Liver (tissue), 8 donors: ENCODE measurements at regions not wholly inside any gene's neighbourhood (a gene's known extent, or its start where the extent isn't known, plus 50 kb on each side); places are given as distances from the start of the nearest gene placed in this dataset.

Source experiments
- DNase-seq: peaks from one replicate; pipeline ENCODE4 v3.0.0-alpha.2; 2017; ENCODE audit warnings: low spot score
- H3K27ac ChIP-seq, 2 donors: one replicate each; pipeline ENCODE4 v1.7.0; 2013; ENCODE audit warnings: inconsistent platforms in 2 of 2, low read length in 2 of 2, control low read depth in 1 of 2, low read depth in 1 of 2, mild to moderate bottlenecking in 1 of 2
- H3K27me3 ChIP-seq, 4 donors: one replicate each; pipeline versions ENCODE4 v1.6.1 to v1.7.0; 2013; ENCODE audit warnings: low read length in 3 of 4, inconsistent platforms in 1 of 4, mild to moderate bottlenecking in 1 of 4, moderate library complexity in 1 of 4; ENCODE audit not compliant: control insufficient read depth in 4 of 4, insufficient read depth in 4 of 4
- H3K36me3 ChIP-seq, 4 donors: one replicate each; pipeline versions ENCODE4 v1.6.1 to v1.7.0; 2013; ENCODE audit warnings: low read length in 3 of 4, mild to moderate bottlenecking in 3 of 4, low read depth in 1 of 4, moderate library complexity in 1 of 4; ENCODE audit not compliant: control insufficient read depth in 4 of 4, insufficient read depth in 3 of 4
- H3K4me1 ChIP-seq, 4 donors: one replicate each; pipeline versions ENCODE4 v1.6.1 to v1.7.0; 2013; ENCODE audit warnings: low read length in 3 of 4, mild to moderate bottlenecking in 3 of 4, moderate library complexity in 1 of 4; ENCODE audit not compliant: control insufficient read depth in 4 of 4, insufficient read depth in 4 of 4
- H3K4me3 ChIP-seq, 3 donors: one replicate each; pipeline versions ENCODE4 v1.6.1 to v1.7.0; 2013; ENCODE audit warnings: low read length in 3 of 3, control low read depth in 1 of 3, low read depth in 1 of 3, mild to moderate bottlenecking in 1 of 3
- H3K9ac ChIP-seq, 2 donors: one replicate each; pipeline ENCODE4 v1.7.0; 2013; ENCODE audit warnings: low read length in 2 of 2, mild to moderate bottlenecking in 2 of 2, moderate library complexity in 2 of 2, control low read depth in 1 of 2, low read depth in 1 of 2
- H3K9me3 ChIP-seq, 4 donors: one replicate each; pipeline versions ENCODE4 v1.6.1 to v1.7.0; 2013; ENCODE audit warnings: low read length in 3 of 4; ENCODE audit not compliant: control insufficient read depth in 4 of 4
- ATF3 ChIP-seq: IDR thresholded peaks from 2 replicates; pipeline ENCODE4 v1.6.1; 2016; ENCODE audit warnings: antibody characterized with exemption
- EGR1 ChIP-seq, 2 donors: IDR thresholded peaks; 2 replicates each; pipeline ENCODE4 v1.6.1; 2016 to 2018; ENCODE audit warnings: antibody characterized with exemption in 2 of 2, low read depth in 2 of 2
- FOXA1 ChIP-seq: IDR thresholded peaks from 2 replicates; pipeline ENCODE4 v1.6.1; 2016; ENCODE audit warnings: antibody characterized with exemption
- FOXA2 ChIP-seq: IDR thresholded peaks from 2 replicates; pipeline ENCODE4 v1.6.1; 2016; ENCODE audit warnings: antibody characterized with exemption
- GABPA ChIP-seq, 2 donors: IDR thresholded peaks in 1 of 2; conservative IDR thresholded peaks in 1 of 2; 2 replicates each; pipeline ENCODE4 v1.6.1; 2016; ENCODE audit warnings: antibody characterized with exemption in 2 of 2, mild to moderate bottlenecking in 1 of 2, moderate library complexity in 1 of 2
- HNF4A ChIP-seq, 2 donors: conservative IDR thresholded peaks; 2 replicates each; pipeline ENCODE4 v1.6.1; 2016; ENCODE audit warnings: antibody characterized with exemption in 2 of 2, mild to moderate bottlenecking in 2 of 2
- HNF4G ChIP-seq: IDR thresholded peaks from 2 replicates; pipeline ENCODE4 v1.6.1; 2016; ENCODE audit warnings: antibody characterized with exemption
- JUND ChIP-seq, 2 donors: IDR thresholded peaks; 2 replicates each; pipeline ENCODE4 v1.6.1; 2016; ENCODE audit warnings: antibody characterized with exemption in 2 of 2
- NR2F2 ChIP-seq: IDR thresholded peaks from 2 replicates; pipeline ENCODE4 v1.6.1; 2016; ENCODE audit warnings: antibody characterized with exemption
- RAD21 ChIP-seq, 2 donors: IDR thresholded peaks; 2 replicates each; pipeline ENCODE4 v1.6.1; 2016; ENCODE audit warnings: antibody characterized with exemption in 2 of 2, mild to moderate bottlenecking in 2 of 2
- RXRA ChIP-seq, 2 donors: IDR thresholded peaks; 2 replicates each; pipeline ENCODE4 v1.6.1; 2017 to 2018; ENCODE audit warnings: antibody characterized with exemption in 2 of 2, mild to moderate bottlenecking in 1 of 2
- SP1 ChIP-seq: IDR thresholded peaks from 2 replicates; pipeline ENCODE4 v1.6.1; 2018; ENCODE audit warnings: antibody characterized with exemption, mild to moderate bottlenecking
- TAF1 ChIP-seq: conservative IDR thresholded peaks from 2 replicates; pipeline ENCODE4 v1.6.1; 2016; ENCODE audit warnings: antibody characterized with exemption, mild to moderate bottlenecking
- YY1 ChIP-seq: IDR thresholded peaks from 2 replicates; pipeline ENCODE4 v1.6.1; 2016; ENCODE audit warnings: antibody characterized with exemption, mild to moderate bottlenecking
- WGBS: extraction: QIAGEN DNeasy Blood & Tissue Kit; methylation state at CpG from one replicate; pipeline ENCODE4 v1.1.7; 2013; 5-methylcytosine and 5-hydroxymethylcytosine counted together
- TF ChIP-seq, protein P1 (sequence below): IDR thresholded peaks from 2 replicates; pipeline ENCODE4 v1.6.1; 2016; ENCODE audit warnings: antibody characterized with exemption
- TF ChIP-seq, protein P2 (sequence below): IDR thresholded peaks from 2 replicates; pipeline ENCODE4 v1.6.1; 2016; ENCODE audit warnings: antibody characterized with exemption
- TF ChIP-seq, protein P3 (sequence below): fragments of 150-350 bp; IDR thresholded peaks from 2 replicates; pipeline ENCODE4 v1.5.1; 2017; ENCODE audit warnings: improper control_type of control experiment, low read depth, low read length; ENCODE audit not compliant: missing input control
- TF ChIP-seq, protein P4 (sequence below): IDR thresholded peaks from 2 replicates; pipeline ENCODE4 v1.6.1; 2016; ENCODE audit warnings: antibody characterized with exemption, mild to moderate bottlenecking
- donor health status: healthy.
- donor health status: healthy.
- donor health status: healthy.
- donor health status: healthy.
- donor health status: healthy.

- Histone ChIP-seq H3K36me3 (no peaks in the 10 kb centered on the region), H3K27ac (no peak overlapping the region), H3K4me1 (no peaks in the 10 kb centered on the region), H3K9ac (no peak overlapping the region), H3K27me3 (no peaks in the 10 kb centered on the region), H3K9me3 (peaks cover 0 to 2% (median 0%) of the 10 kb centered on the region in 4 donors), H3K4me3 (no peak overlapping the region)
- no peak for TF ChIP-seq HNF4G
- no peak for TF ChIP-seq GABPA (IDR thresholded peaks at IDR 0.05 in 1 of 2, conservative IDR thresholded peaks at IDR 0.05 in 1 of 2)
- TF ChIP-seq RAD21 (IDR thresholded peaks at IDR 0.05) = no peak
- TF ChIP-seq, protein P1, sequence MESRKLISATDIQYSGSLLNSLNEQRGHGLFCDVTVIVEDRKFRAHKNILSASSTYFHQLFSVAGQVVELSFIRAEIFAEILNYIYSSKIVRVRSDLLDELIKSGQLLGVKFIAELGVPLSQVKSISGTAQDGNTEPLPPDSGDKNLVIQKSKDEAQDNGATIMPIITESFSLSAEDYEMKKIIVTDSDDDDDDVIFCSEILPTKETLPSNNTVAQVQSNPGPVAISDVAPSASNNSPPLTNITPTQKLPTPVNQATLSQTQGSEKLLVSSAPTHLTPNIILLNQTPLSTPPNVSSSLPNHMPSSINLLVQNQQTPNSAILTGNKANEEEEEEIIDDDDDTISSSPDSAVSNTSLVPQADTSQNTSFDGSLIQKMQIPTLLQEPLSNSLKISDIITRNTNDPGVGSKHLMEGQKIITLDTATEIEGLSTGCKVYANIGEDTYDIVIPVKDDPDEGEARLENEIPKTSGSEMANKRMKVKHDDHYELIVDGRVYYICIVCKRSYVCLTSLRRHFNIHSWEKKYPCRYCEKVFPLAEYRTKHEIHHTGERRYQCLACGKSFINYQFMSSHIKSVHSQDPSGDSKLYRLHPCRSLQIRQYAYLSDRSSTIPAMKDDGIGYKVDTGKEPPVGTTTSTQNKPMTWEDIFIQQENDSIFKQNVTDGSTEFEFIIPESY = no peak
- no peak for TF ChIP-seq RXRA (IDR thresholded peaks at IDR 0.05)
- no peak for TF ChIP-seq TAF1
- TF ChIP-seq, protein P2, sequence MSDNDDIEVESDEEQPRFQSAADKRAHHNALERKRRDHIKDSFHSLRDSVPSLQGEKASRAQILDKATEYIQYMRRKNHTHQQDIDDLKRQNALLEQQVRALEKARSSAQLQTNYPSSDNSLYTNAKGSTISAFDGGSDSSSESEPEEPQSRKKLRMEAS = no peak
- TF ChIP-seq HNF4A (conservative IDR thresholded peaks at IDR 0.05) = no peak
- no peak for TF ChIP-seq FOXA2
- no peak for TF ChIP-seq NR2F2
- TF ChIP-seq, protein P3, sequence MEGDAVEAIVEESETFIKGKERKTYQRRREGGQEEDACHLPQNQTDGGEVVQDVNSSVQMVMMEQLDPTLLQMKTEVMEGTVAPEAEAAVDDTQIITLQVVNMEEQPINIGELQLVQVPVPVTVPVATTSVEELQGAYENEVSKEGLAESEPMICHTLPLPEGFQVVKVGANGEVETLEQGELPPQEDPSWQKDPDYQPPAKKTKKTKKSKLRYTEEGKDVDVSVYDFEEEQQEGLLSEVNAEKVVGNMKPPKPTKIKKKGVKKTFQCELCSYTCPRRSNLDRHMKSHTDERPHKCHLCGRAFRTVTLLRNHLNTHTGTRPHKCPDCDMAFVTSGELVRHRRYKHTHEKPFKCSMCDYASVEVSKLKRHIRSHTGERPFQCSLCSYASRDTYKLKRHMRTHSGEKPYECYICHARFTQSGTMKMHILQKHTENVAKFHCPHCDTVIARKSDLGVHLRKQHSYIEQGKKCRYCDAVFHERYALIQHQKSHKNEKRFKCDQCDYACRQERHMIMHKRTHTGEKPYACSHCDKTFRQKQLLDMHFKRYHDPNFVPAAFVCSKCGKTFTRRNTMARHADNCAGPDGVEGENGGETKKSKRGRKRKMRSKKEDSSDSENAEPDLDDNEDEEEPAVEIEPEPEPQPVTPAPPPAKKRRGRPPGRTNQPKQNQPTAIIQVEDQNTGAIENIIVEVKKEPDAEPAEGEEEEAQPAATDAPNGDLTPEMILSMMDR = no peak
- no peak for TF ChIP-seq JUND (IDR thresholded peaks at IDR 0.05)
- TF ChIP-seq, protein P4, sequence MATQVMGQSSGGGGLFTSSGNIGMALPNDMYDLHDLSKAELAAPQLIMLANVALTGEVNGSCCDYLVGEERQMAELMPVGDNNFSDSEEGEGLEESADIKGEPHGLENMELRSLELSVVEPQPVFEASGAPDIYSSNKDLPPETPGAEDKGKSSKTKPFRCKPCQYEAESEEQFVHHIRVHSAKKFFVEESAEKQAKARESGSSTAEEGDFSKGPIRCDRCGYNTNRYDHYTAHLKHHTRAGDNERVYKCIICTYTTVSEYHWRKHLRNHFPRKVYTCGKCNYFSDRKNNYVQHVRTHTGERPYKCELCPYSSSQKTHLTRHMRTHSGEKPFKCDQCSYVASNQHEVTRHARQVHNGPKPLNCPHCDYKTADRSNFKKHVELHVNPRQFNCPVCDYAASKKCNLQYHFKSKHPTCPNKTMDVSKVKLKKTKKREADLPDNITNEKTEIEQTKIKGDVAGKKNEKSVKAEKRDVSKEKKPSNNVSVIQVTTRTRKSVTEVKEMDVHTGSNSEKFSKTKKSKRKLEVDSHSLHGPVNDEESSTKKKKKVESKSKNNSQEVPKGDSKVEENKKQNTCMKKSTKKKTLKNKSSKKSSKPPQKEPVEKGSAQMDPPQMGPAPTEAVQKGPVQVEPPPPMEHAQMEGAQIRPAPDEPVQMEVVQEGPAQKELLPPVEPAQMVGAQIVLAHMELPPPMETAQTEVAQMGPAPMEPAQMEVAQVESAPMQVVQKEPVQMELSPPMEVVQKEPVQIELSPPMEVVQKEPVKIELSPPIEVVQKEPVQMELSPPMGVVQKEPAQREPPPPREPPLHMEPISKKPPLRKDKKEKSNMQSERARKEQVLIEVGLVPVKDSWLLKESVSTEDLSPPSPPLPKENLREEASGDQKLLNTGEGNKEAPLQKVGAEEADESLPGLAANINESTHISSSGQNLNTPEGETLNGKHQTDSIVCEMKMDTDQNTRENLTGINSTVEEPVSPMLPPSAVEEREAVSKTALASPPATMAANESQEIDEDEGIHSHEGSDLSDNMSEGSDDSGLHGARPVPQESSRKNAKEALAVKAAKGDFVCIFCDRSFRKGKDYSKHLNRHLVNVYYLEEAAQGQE = no peak
- TF ChIP-seq ATF3 = no peak
- no peak for TF ChIP-seq YY1
- TF ChIP-seq EGR1 (IDR thresholded peaks at IDR 0.05; ENCODE audit: low read depth in 2 of 2) = no peak
- no peak for TF ChIP-seq SP1
- no peak for TF ChIP-seq FOXA1
- 83% methylated on average over 10 of the region's 10 CpGs for WGBS
- no peak for DNase-seq
These were observed 250.2 kb upstream of the ATP10A start for GRCh38 chr15:26113296-26113695.
